ENCODE measurements at regions not wholly inside any gene's neighbourhood (a gene's known extent, or its start where the extent isn't known, plus 50 kb on each side); places are given as distances from the start of the nearest gene placed in this dataset.

DNA sequence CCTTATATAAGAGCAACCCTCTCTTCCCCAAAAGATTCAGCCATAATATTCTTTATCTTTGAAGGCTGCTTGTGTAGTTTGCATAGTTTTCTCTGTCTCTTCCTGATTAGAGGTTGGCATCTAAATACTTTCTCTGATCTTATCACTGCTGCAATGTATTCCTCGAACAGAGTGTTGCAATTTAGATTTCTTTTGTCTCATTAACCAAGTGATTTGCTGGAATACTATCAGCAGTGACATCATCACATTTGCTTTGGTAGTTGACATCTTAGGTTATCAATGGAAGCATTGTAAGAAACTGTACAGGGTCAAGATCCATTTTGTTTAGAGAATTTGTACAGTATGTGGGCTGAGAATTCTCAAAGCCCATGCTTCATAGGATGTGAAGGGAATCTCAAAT is 72.0 kb upstream of the NEUROD1 start:
- TF ChIP-seq, protein P1, sequence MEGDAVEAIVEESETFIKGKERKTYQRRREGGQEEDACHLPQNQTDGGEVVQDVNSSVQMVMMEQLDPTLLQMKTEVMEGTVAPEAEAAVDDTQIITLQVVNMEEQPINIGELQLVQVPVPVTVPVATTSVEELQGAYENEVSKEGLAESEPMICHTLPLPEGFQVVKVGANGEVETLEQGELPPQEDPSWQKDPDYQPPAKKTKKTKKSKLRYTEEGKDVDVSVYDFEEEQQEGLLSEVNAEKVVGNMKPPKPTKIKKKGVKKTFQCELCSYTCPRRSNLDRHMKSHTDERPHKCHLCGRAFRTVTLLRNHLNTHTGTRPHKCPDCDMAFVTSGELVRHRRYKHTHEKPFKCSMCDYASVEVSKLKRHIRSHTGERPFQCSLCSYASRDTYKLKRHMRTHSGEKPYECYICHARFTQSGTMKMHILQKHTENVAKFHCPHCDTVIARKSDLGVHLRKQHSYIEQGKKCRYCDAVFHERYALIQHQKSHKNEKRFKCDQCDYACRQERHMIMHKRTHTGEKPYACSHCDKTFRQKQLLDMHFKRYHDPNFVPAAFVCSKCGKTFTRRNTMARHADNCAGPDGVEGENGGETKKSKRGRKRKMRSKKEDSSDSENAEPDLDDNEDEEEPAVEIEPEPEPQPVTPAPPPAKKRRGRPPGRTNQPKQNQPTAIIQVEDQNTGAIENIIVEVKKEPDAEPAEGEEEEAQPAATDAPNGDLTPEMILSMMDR (conservative IDR thresholded peaks at IDR 0.05 in 1 of 2, IDR thresholded peaks at IDR 0.05 in 1 of 2; ENCODE audit: low read depth in 1 of 2, low read length in 2 of 2) = no peak
- no peak for TF ChIP-seq EZH2 (IDR thresholded peaks at IDR 0.05; ENCODE audit: low read length, missing control alignments)

All from fibroblast of lung (primary cell).